H9 (cell line): ENCODE measurements at regions not wholly inside any gene's neighbourhood (a gene's known extent, or its start where the extent isn't known, plus 50 kb on each side); places are given as distances from the start of the nearest gene placed in this dataset.

Experiments
- DNase-seq: peaks from one replicate; pipeline ENCODE4 v3.0.0-alpha.2; 2017
- H2AFZ ChIP-seq: one replicate; pipeline ENCODE4 v1.6.1; 2013; ENCODE audit warnings: mild to moderate bottlenecking, low read length, control low read depth, moderate library complexity
- H2AK5ac ChIP-seq: 2 replicates; pipeline ENCODE4 v1.6.1; 2013; ENCODE audit warnings: low read length, control low read depth, mixed read lengths; ENCODE audit not compliant: insufficient read length
- H2BK120ac ChIP-seq: one replicate; pipeline ENCODE4 v1.6.1; 2013; ENCODE audit warnings: low read depth, mild to moderate bottlenecking, low read length, control low read depth, inconsistent platforms; ENCODE audit not compliant: poor library complexity, severe bottlenecking
- H2BK12ac ChIP-seq: 2 replicates; pipeline ENCODE4 v1.6.1; 2013; ENCODE audit warnings: low read length, control low read depth, mixed read lengths, low read depth; ENCODE audit not compliant: insufficient read length
- H2BK15ac ChIP-seq: 2 replicates; pipeline ENCODE4 v1.6.1; 2013; ENCODE audit warnings: low read depth, low read length, control low read depth
- H2BK20ac ChIP-seq: one replicate; pipeline ENCODE4 v1.6.1; 2013; ENCODE audit warnings: low read depth, mild to moderate bottlenecking, low read length, control low read depth, inconsistent platforms; ENCODE audit not compliant: poor library complexity, severe bottlenecking
- H2BK5ac ChIP-seq: 2 replicates; pipeline ENCODE4 v1.6.1; 2013; ENCODE audit warnings: low read length, control low read depth, mixed read lengths; ENCODE audit not compliant: insufficient read length
- H3K14ac ChIP-seq: 2 replicates; pipeline ENCODE4 v1.6.1; 2013; ENCODE audit warnings: low read length, control low read depth; ENCODE audit not compliant: insufficient read depth
- H3K18ac ChIP-seq: 2 replicates; pipeline ENCODE4 v1.6.1; 2013; ENCODE audit warnings: low read depth, mild to moderate bottlenecking, mixed read lengths, low read length, control low read depth; ENCODE audit not compliant: insufficient read length
- H3K23ac ChIP-seq: 2 replicates; pipeline ENCODE4 v1.6.1; 2013; ENCODE audit warnings: low read length, control low read depth, mixed read lengths, low read depth; ENCODE audit not compliant: insufficient read length
- H3K23me2 ChIP-seq: 2 replicates; pipeline ENCODE4 v1.6.1; 2013; ENCODE audit warnings: low read depth, mild to moderate bottlenecking, mixed read lengths, low read length, control low read depth; ENCODE audit not compliant: insufficient read length, poor library complexity, severe bottlenecking
- H3K27ac ChIP-seq: 2 replicates; pipeline ENCODE4 v1.5.1; 2013; ENCODE audit warnings: low read length, control low read depth, mixed read lengths, low read depth; ENCODE audit not compliant: insufficient read length
- H3K27me3 ChIP-seq: 2 replicates; pipeline ENCODE4 v1.6.1; 2013; ENCODE audit warnings: low read length, control low read depth, inconsistent platforms; ENCODE audit not compliant: insufficient read depth
- H3K4ac ChIP-seq: 2 replicates; pipeline ENCODE4 v1.6.1; 2013; ENCODE audit warnings: low read depth, mild to moderate bottlenecking, control low read depth, inconsistent platforms, low read length, moderate library complexity
- H3K4me1 ChIP-seq: 2 replicates; pipeline ENCODE4 v1.6.1; 2013; ENCODE audit warnings: low read length, control low read depth, inconsistent platforms; ENCODE audit not compliant: insufficient read depth
- H3K4me2 ChIP-seq: 2 replicates; pipeline ENCODE4 v1.6.1; 2013; ENCODE audit warnings: low read length, control low read depth, mixed read lengths; ENCODE audit not compliant: insufficient read length, insufficient read depth
- H3K56ac ChIP-seq: 2 replicates; pipeline ENCODE4 v1.6.1; 2013; ENCODE audit warnings: low read depth, mild to moderate bottlenecking, mixed read lengths, low read length, control low read depth; ENCODE audit not compliant: insufficient read length
- H3K79me1 ChIP-seq: 2 replicates; pipeline ENCODE4 v1.6.1; 2013; ENCODE audit warnings: low read depth, mild to moderate bottlenecking, moderate library complexity, low read length, control low read depth, inconsistent platforms; ENCODE audit not compliant: insufficient read depth, poor library complexity, severe bottlenecking
- H3K79me2 ChIP-seq: 2 replicates; pipeline ENCODE4 v1.6.1; 2013; ENCODE audit warnings: low read length, control low read depth, inconsistent platforms; ENCODE audit not compliant: insufficient read depth
- H3K9ac ChIP-seq: 2 replicates; pipeline ENCODE4 v1.6.1; 2013; ENCODE audit warnings: low read length, control low read depth, mixed read lengths; ENCODE audit not compliant: insufficient read length; ENCODE audit errors: extremely low read depth
- H3K9me3 ChIP-seq: one replicate; pipeline ENCODE4 v1.6.1; 2013; ENCODE audit warnings: low read depth, low read length, inconsistent platforms; ENCODE audit not compliant: control insufficient read depth
- H3T11ph ChIP-seq: one replicate; pipeline ENCODE4 v1.6.1; 2013; ENCODE audit warnings: mild to moderate bottlenecking, low read length, control low read depth, inconsistent platforms
- H4K20me1 ChIP-seq: one replicate; pipeline ENCODE4 v1.6.1; 2013; ENCODE audit not compliant: control insufficient read depth, insufficient read length, insufficient read depth
- H4K5ac ChIP-seq: 2 replicates; pipeline ENCODE4 v1.6.1; 2013; ENCODE audit warnings: low read depth, mild to moderate bottlenecking, mixed read lengths, low read length, control low read depth; ENCODE audit not compliant: insufficient read length
- H4K8ac ChIP-seq: replicated peaks from 2 replicates; pipeline ENCODE4 v1.6.1; 2013; ENCODE audit warnings: low read length, control low read depth, mixed read lengths, low read depth; ENCODE audit not compliant: insufficient read length
- H4K91ac ChIP-seq: 2 replicates; pipeline ENCODE4 v1.6.1; 2013; ENCODE audit warnings: low read depth, mild to moderate bottlenecking, moderate library complexity, mixed read lengths, low read length, control low read depth; ENCODE audit not compliant: insufficient read length
- H3K27ac Mint-ChIP-seq, 3 experiments: 2 replicates in 2 of 3; 3 replicates in 1 of 3; pipeline ENCODE4 v1.8.0; 2020 to 2021; ENCODE audit warnings: mixed read lengths in 3 of 3, mild to moderate bottlenecking in 1 of 3, moderate library complexity in 1 of 3
- H3K27me3 Mint-ChIP-seq: 2 replicates; pipeline ENCODE4 v1.8.0; 2021; ENCODE audit warnings: low read depth, mild to moderate bottlenecking, moderate library complexity, mixed read lengths
- H3K36me3 Mint-ChIP-seq, 3 experiments: 2 replicates in 2 of 3; 3 replicates in 1 of 3; pipeline ENCODE4 v1.8.0; 2020 to 2021; ENCODE audit warnings: low read depth in 3 of 3, mixed read lengths in 3 of 3; ENCODE audit not compliant: insufficient read depth in 1 of 3
- H3K4me1 Mint-ChIP-seq, 2 experiments: 2 replicates each; pipeline ENCODE4 v1.8.0; 2020; ENCODE audit warnings: mixed read lengths in 2 of 2
- H3K4me3 Mint-ChIP-seq, 2 experiments: 2 replicates in 1 of 2; 3 replicates in 1 of 2; pipeline ENCODE4 v1.8.0; 2020 to 2021; ENCODE audit warnings: mild to moderate bottlenecking in 2 of 2, mixed read lengths in 2 of 2, moderate library complexity in 1 of 2
- H3K9me3 Mint-ChIP-seq, 2 experiments: 2 replicates in 1 of 2; 3 replicates in 1 of 2; pipeline ENCODE4 v1.8.0; 2020; ENCODE audit warnings: mild to moderate bottlenecking in 2 of 2, mixed read lengths in 2 of 2, moderate library complexity in 1 of 2
- CTCF ChIP-seq: fragments of 200-600 bp; sonication (generic); conservative IDR thresholded peaks from 3 replicates; pipeline ENCODE4 v1.8.0; 2021; ENCODE audit warnings: antibody characterized with exemption, mild to moderate bottlenecking
- WGBS: extraction: QIAGEN DNeasy Blood & Tissue Kit; methylation state at CpG from one replicate; pipeline ENCODE4 v1.1.7; 2013; ENCODE audit warnings: missing lambda C conversion rate, low lambda C conversion rate, mixed read lengths; ENCODE audit not compliant: insufficient read length; ENCODE audit errors: extremely low coverage; 5-methylcytosine and 5-hydroxymethylcytosine counted together

- Mint-ChIP-seq H3K4me1 (no peaks in the 10 kb centered on the region), H3K9me3 (no peaks in the 10 kb centered on the region), H3K36me3 (no peaks in the 10 kb centered on the region), H3K27ac (0 out of 7 replicates have a peak overlapping the region, but pooled peaks of 1 of the 3 experiments have one; percentile 68), H3K4me3 (no peak overlapping the region), H3K27me3 (no peaks in the 10 kb centered on the region)
- Histone ChIP-seq H4K5ac (no peak overlapping the region), H3K27me3 (no peaks in the 10 kb centered on the region), H4K20me1 (no peaks in the 10 kb centered on the region), H2BK15ac (no peak overlapping the region), H3K79me2 (no peaks in the 10 kb centered on the region), H2AK5ac (no peak overlapping the region), H3K4me1 (no peaks in the 10 kb centered on the region), H3K4ac (no peak overlapping the region), H3K9me3 (no peaks in the 10 kb centered on the region), H2BK5ac (no peak overlapping the region), H2BK20ac (no peak overlapping the region), H2BK12ac (no peak overlapping the region), H3T11ph (no peak overlapping the region), H3K23me2 (no peaks in the 10 kb centered on the region), H3K18ac (no peak overlapping the region), H3K9ac (no peak overlapping the region), H3K4me2 (no peak overlapping the region), H2BK120ac (no peak overlapping the region), H4K8ac (no peak overlapping the region), H2AFZ (no peak overlapping the region), H3K14ac (no peak overlapping the region; the same call in 1 of the 2 replicates), H3K23ac (no peak overlapping the region), H3K56ac (no peak overlapping the region), H4K91ac (no peak overlapping the region), H3K79me1 (no peaks in the 10 kb centered on the region), H3K27ac (no peak overlapping the region)
- TF ChIP-seq CTCF: no peak
- no CpG with 5 or more reads among the region's 15 CpGs for WGBS
- no peak for DNase-seq
Observed at GRCh38 chr1:4062992-4063391, 162.9 kb upstream of the C1orf174 start.
